PFSK-1 (cell line): ENCODE measurements at regions not wholly inside any gene's neighbourhood (a gene's known extent, or its start where the extent isn't known, plus 50 kb on each side); places are given as distances from the start of the nearest gene placed in this dataset.

Experiments
- FOXP2 ChIP-seq: optimal IDR thresholded peaks from 2 replicates; pipeline ENCODE3; 2011; ENCODE audit warnings: borderline replicate concordance, control low read depth, inconsistent platforms; ENCODE audit not compliant: insufficient read depth; ENCODE audit errors: extremely low read length, extremely low read depth
- POLR2AphosphoS5 ChIP-seq: IDR thresholded peaks from 2 replicates; pipeline ENCODE4 v1.6.1; 2012; ENCODE audit warnings: low read depth, mild to moderate bottlenecking, control low read depth, low read length, moderate library complexity
- SIN3A ChIP-seq: IDR thresholded peaks from 2 replicates; pipeline ENCODE4 v1.6.1; 2012; ENCODE audit warnings: mild to moderate bottlenecking, low read length, moderate library complexity, borderline replicate concordance; ENCODE audit not compliant: insufficient read depth
- TAF1 ChIP-seq: IDR thresholded peaks from 2 replicates; pipeline ENCODE4 v1.6.1; 2012; ENCODE audit warnings: low read length, control low read depth, borderline replicate concordance; ENCODE audit not compliant: insufficient read depth
- TF ChIP-seq, protein P1 (sequence below), 2 experiments: IDR thresholded peaks; 2 replicates each; pipeline versions ENCODE4 v1.6.1 to v1.8.0; 2011 to 2012; ENCODE audit warnings: low read depth in 2 of 2, low read length in 2 of 2, control low read depth in 1 of 2, inconsistent platforms in 1 of 2, mild to moderate bottlenecking in 1 of 2, moderate library complexity in 1 of 2; ENCODE audit not compliant: insufficient read depth in 1 of 2

DNA sequence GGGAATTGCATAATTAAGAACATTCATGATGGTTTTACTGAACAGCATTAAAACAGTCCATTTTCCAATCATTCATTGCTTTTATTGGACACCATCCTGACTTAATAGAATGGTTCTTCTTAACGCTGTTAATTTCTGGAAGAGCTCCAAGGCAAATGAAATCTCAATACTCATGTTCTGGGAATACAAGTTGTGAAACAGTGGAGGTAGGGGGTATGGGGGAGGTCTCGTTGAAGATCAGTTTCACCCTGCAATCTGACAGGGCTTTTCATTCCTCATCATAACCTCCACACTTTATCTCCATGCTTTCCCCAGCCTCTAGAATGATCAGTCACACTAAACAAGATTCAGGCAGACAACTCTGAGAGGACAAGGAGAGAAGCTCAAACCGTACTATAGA is 113.6 kb downstream of the ETAA1 start:
- TF ChIP-seq SIN3A (no peak), POLR2AphosphoS5 (no peak), FOXP2 (no peak), TAF1 (no peak)
- TF ChIP-seq, protein P1, sequence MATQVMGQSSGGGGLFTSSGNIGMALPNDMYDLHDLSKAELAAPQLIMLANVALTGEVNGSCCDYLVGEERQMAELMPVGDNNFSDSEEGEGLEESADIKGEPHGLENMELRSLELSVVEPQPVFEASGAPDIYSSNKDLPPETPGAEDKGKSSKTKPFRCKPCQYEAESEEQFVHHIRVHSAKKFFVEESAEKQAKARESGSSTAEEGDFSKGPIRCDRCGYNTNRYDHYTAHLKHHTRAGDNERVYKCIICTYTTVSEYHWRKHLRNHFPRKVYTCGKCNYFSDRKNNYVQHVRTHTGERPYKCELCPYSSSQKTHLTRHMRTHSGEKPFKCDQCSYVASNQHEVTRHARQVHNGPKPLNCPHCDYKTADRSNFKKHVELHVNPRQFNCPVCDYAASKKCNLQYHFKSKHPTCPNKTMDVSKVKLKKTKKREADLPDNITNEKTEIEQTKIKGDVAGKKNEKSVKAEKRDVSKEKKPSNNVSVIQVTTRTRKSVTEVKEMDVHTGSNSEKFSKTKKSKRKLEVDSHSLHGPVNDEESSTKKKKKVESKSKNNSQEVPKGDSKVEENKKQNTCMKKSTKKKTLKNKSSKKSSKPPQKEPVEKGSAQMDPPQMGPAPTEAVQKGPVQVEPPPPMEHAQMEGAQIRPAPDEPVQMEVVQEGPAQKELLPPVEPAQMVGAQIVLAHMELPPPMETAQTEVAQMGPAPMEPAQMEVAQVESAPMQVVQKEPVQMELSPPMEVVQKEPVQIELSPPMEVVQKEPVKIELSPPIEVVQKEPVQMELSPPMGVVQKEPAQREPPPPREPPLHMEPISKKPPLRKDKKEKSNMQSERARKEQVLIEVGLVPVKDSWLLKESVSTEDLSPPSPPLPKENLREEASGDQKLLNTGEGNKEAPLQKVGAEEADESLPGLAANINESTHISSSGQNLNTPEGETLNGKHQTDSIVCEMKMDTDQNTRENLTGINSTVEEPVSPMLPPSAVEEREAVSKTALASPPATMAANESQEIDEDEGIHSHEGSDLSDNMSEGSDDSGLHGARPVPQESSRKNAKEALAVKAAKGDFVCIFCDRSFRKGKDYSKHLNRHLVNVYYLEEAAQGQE (IDR thresholded peaks at IDR 0.05; ENCODE audit: insufficient read depth in 1 of 2, low read depth in 2 of 2, low read length in 2 of 2): no peak

DNA sequence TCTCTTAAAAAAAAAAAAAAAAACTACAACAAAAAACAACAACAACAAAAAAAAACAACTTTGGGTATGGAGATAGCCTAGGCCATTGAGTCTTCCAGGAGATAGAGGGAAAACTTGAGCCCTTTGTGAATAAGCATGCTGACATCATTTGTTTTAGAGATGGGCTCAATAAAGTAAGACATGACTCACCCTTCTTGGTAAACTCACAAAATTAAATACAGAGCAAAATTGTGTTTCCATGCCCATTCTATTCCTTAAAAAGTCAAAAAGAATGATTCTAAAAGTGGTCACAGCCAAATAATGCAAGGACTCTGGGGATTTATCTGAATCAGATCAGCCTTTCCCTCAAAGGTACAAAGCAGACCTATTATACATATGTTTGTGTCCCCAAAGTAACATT is 117.4 kb downstream of the ETAA1 start:
- TF ChIP-seq POLR2AphosphoS5 (no peak), SIN3A (no peak), TAF1 (no peak), FOXP2 (no peak)
- TF ChIP-seq, protein P1 (IDR thresholded peaks at IDR 0.05; ENCODE audit: insufficient read depth in 1 of 2, low read depth in 2 of 2, low read length in 2 of 2): no peak

DNA sequence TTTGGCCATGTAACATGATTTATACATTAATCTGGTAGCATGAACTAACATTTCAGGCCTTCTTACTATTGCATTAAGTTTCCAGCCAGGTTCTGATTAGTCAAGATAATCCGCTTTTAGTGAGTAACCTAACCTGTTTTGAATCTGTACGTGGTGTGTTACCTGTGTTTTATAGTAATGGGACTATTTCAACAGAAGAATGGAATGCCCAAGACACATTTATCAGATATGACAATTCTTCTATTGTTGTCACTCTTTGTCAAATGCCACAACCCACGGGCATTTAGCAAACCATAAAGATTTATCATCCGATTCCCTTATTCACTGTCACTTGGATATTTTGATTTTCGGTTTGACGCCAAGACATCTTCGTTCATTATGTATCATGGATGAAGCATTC is 117.9 kb downstream of the ETAA1 start:
- TF ChIP-seq TAF1: no peak
- no peak for TF ChIP-seq FOXP2
- TF ChIP-seq SIN3A: no peak
- TF ChIP-seq POLR2AphosphoS5: no peak
- TF ChIP-seq, protein P1 (IDR thresholded peaks at IDR 0.05; ENCODE audit: insufficient read depth in 1 of 2, low read depth in 2 of 2, low read length in 2 of 2): no peak

DNA sequence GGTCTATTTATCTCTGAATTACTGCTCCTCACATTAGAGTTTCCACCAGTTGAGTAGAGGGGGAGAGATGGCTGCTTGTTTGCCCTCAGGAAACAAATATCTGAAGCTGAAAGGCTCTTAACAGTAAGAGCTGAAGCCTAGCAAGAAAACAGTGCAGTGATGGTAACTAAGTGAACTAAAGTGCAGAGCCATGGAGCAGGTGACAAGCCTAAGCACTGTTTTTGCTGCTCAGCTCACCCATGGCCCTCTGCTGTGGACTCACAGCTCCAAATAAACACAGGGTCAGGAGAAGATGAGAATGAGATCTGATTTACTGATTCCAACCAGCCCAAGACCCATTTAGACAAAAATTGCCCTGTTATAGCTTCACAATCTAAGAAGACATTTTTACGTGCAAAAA is 118.4 kb downstream of the ETAA1 start:
- TF ChIP-seq SIN3A: no peak
- no peak for TF ChIP-seq TAF1
- TF ChIP-seq, protein P1 (IDR thresholded peaks at IDR 0.05; ENCODE audit: insufficient read depth in 1 of 2, low read depth in 2 of 2, low read length in 2 of 2): no peak

DNA sequence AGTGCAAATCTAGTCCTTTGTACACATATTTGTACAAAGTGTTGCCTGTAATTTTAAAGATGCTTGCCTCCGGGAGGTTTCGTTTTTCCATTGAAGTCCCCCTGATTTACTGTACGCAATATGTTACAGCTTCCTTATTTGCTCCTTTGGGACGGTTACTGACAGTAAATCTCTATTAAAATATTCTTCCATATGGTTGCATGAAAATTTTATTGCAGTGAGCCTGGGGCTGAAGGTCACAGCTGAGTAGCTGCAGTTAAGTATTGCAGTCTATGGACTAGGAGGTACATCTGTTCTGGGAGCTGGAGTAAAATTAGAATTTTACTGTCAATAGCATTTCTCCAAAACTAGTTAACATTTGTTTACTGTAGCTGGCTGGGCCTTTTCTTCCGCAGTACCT is 119.2 kb downstream of the ETAA1 start:
- no peak for TF ChIP-seq TAF1
- TF ChIP-seq POLR2AphosphoS5: no peak
- TF ChIP-seq FOXP2: no peak
- TF ChIP-seq SIN3A: no peak
- TF ChIP-seq, protein P1 (IDR thresholded peaks at IDR 0.05; ENCODE audit: insufficient read depth in 1 of 2, low read depth in 2 of 2, low read length in 2 of 2): no peak
